H9 (cell line): ENCODE measurements at regions not wholly inside any gene's neighbourhood (a gene's known extent, or its start where the extent isn't known, plus 50 kb on each side); places are given as distances from the start of the nearest gene placed in this dataset.
A peak's percentile ranks its signal among the peaks of the same experiment; 100 is the strongest.

ENCODE experiments used
- DNase-seq: peaks from one replicate; pipeline ENCODE4 v3.0.0-alpha.2; 2017
- H2AFZ ChIP-seq: one replicate; pipeline ENCODE4 v1.6.1; 2013; ENCODE audit warnings: mild to moderate bottlenecking, low read length, control low read depth, moderate library complexity
- H2AK5ac ChIP-seq: 2 replicates; pipeline ENCODE4 v1.6.1; 2013; ENCODE audit warnings: low read length, control low read depth, mixed read lengths; ENCODE audit not compliant: insufficient read length
- H2BK120ac ChIP-seq: one replicate; pipeline ENCODE4 v1.6.1; 2013; ENCODE audit warnings: low read depth, mild to moderate bottlenecking, low read length, control low read depth, inconsistent platforms; ENCODE audit not compliant: poor library complexity, severe bottlenecking
- H2BK12ac ChIP-seq: 2 replicates; pipeline ENCODE4 v1.6.1; 2013; ENCODE audit warnings: low read length, control low read depth, mixed read lengths, low read depth; ENCODE audit not compliant: insufficient read length
- H2BK15ac ChIP-seq: 2 replicates; pipeline ENCODE4 v1.6.1; 2013; ENCODE audit warnings: low read depth, low read length, control low read depth
- H2BK20ac ChIP-seq: one replicate; pipeline ENCODE4 v1.6.1; 2013; ENCODE audit warnings: low read depth, mild to moderate bottlenecking, low read length, control low read depth, inconsistent platforms; ENCODE audit not compliant: poor library complexity, severe bottlenecking
- H2BK5ac ChIP-seq: 2 replicates; pipeline ENCODE4 v1.6.1; 2013; ENCODE audit warnings: low read length, control low read depth, mixed read lengths; ENCODE audit not compliant: insufficient read length
- H3K14ac ChIP-seq: 2 replicates; pipeline ENCODE4 v1.6.1; 2013; ENCODE audit warnings: low read length, control low read depth; ENCODE audit not compliant: insufficient read depth
- H3K18ac ChIP-seq: 2 replicates; pipeline ENCODE4 v1.6.1; 2013; ENCODE audit warnings: low read depth, mild to moderate bottlenecking, mixed read lengths, low read length, control low read depth; ENCODE audit not compliant: insufficient read length
- H3K23ac ChIP-seq: 2 replicates; pipeline ENCODE4 v1.6.1; 2013; ENCODE audit warnings: low read length, control low read depth, mixed read lengths, low read depth; ENCODE audit not compliant: insufficient read length
- H3K23me2 ChIP-seq: 2 replicates; pipeline ENCODE4 v1.6.1; 2013; ENCODE audit warnings: low read depth, mild to moderate bottlenecking, mixed read lengths, low read length, control low read depth; ENCODE audit not compliant: insufficient read length, poor library complexity, severe bottlenecking
- H3K27ac ChIP-seq: 2 replicates; pipeline ENCODE4 v1.5.1; 2013; ENCODE audit warnings: low read length, control low read depth, mixed read lengths, low read depth; ENCODE audit not compliant: insufficient read length
- H3K27me3 ChIP-seq: 2 replicates; pipeline ENCODE4 v1.6.1; 2013; ENCODE audit warnings: low read length, control low read depth, inconsistent platforms; ENCODE audit not compliant: insufficient read depth
- H3K4ac ChIP-seq: 2 replicates; pipeline ENCODE4 v1.6.1; 2013; ENCODE audit warnings: low read depth, mild to moderate bottlenecking, control low read depth, inconsistent platforms, low read length, moderate library complexity
- H3K4me1 ChIP-seq: 2 replicates; pipeline ENCODE4 v1.6.1; 2013; ENCODE audit warnings: low read length, control low read depth, inconsistent platforms; ENCODE audit not compliant: insufficient read depth
- H3K4me2 ChIP-seq: 2 replicates; pipeline ENCODE4 v1.6.1; 2013; ENCODE audit warnings: low read length, control low read depth, mixed read lengths; ENCODE audit not compliant: insufficient read length, insufficient read depth
- H3K56ac ChIP-seq: 2 replicates; pipeline ENCODE4 v1.6.1; 2013; ENCODE audit warnings: low read depth, mild to moderate bottlenecking, mixed read lengths, low read length, control low read depth; ENCODE audit not compliant: insufficient read length
- H3K79me1 ChIP-seq: 2 replicates; pipeline ENCODE4 v1.6.1; 2013; ENCODE audit warnings: low read depth, mild to moderate bottlenecking, moderate library complexity, low read length, control low read depth, inconsistent platforms; ENCODE audit not compliant: insufficient read depth, poor library complexity, severe bottlenecking
- H3K79me2 ChIP-seq: 2 replicates; pipeline ENCODE4 v1.6.1; 2013; ENCODE audit warnings: low read length, control low read depth, inconsistent platforms; ENCODE audit not compliant: insufficient read depth
- H3K9ac ChIP-seq: 2 replicates; pipeline ENCODE4 v1.6.1; 2013; ENCODE audit warnings: low read length, control low read depth, mixed read lengths; ENCODE audit not compliant: insufficient read length; ENCODE audit errors: extremely low read depth
- H3K9me3 ChIP-seq: one replicate; pipeline ENCODE4 v1.6.1; 2013; ENCODE audit warnings: low read depth, low read length, inconsistent platforms; ENCODE audit not compliant: control insufficient read depth
- H3T11ph ChIP-seq: one replicate; pipeline ENCODE4 v1.6.1; 2013; ENCODE audit warnings: mild to moderate bottlenecking, low read length, control low read depth, inconsistent platforms
- H4K20me1 ChIP-seq: one replicate; pipeline ENCODE4 v1.6.1; 2013; ENCODE audit not compliant: control insufficient read depth, insufficient read length, insufficient read depth
- H4K5ac ChIP-seq: 2 replicates; pipeline ENCODE4 v1.6.1; 2013; ENCODE audit warnings: low read depth, mild to moderate bottlenecking, mixed read lengths, low read length, control low read depth; ENCODE audit not compliant: insufficient read length
- H4K8ac ChIP-seq: replicated peaks from 2 replicates; pipeline ENCODE4 v1.6.1; 2013; ENCODE audit warnings: low read length, control low read depth, mixed read lengths, low read depth; ENCODE audit not compliant: insufficient read length
- H4K91ac ChIP-seq: 2 replicates; pipeline ENCODE4 v1.6.1; 2013; ENCODE audit warnings: low read depth, mild to moderate bottlenecking, moderate library complexity, mixed read lengths, low read length, control low read depth; ENCODE audit not compliant: insufficient read length
- H3K27ac Mint-ChIP-seq, 3 experiments: 2 replicates in 2 of 3; 3 replicates in 1 of 3; pipeline ENCODE4 v1.8.0; 2020 to 2021; ENCODE audit warnings: mixed read lengths in 3 of 3, mild to moderate bottlenecking in 1 of 3, moderate library complexity in 1 of 3
- H3K27me3 Mint-ChIP-seq: 2 replicates; pipeline ENCODE4 v1.8.0; 2021; ENCODE audit warnings: low read depth, mild to moderate bottlenecking, moderate library complexity, mixed read lengths
- H3K36me3 Mint-ChIP-seq, 3 experiments: 2 replicates in 2 of 3; 3 replicates in 1 of 3; pipeline ENCODE4 v1.8.0; 2020 to 2021; ENCODE audit warnings: low read depth in 3 of 3, mixed read lengths in 3 of 3; ENCODE audit not compliant: insufficient read depth in 1 of 3
- H3K4me1 Mint-ChIP-seq, 2 experiments: 2 replicates each; pipeline ENCODE4 v1.8.0; 2020; ENCODE audit warnings: mixed read lengths in 2 of 2
- H3K4me3 Mint-ChIP-seq, 2 experiments: 2 replicates in 1 of 2; 3 replicates in 1 of 2; pipeline ENCODE4 v1.8.0; 2020 to 2021; ENCODE audit warnings: mild to moderate bottlenecking in 2 of 2, mixed read lengths in 2 of 2, moderate library complexity in 1 of 2
- H3K9me3 Mint-ChIP-seq, 2 experiments: 2 replicates in 1 of 2; 3 replicates in 1 of 2; pipeline ENCODE4 v1.8.0; 2020; ENCODE audit warnings: mild to moderate bottlenecking in 2 of 2, mixed read lengths in 2 of 2, moderate library complexity in 1 of 2
- WGBS: extraction: QIAGEN DNeasy Blood & Tissue Kit; methylation state at CpG from one replicate; pipeline ENCODE4 v1.1.7; 2013; ENCODE audit warnings: missing lambda C conversion rate, low lambda C conversion rate, mixed read lengths; ENCODE audit not compliant: insufficient read length; ENCODE audit errors: extremely low coverage; 5-methylcytosine and 5-hydroxymethylcytosine counted together
- TF ChIP-seq, protein P1 (sequence below): fragments of 200-600 bp; sonication (generic); conservative IDR thresholded peaks from 3 replicates; pipeline ENCODE4 v1.8.0; 2021; ENCODE audit warnings: antibody characterized with exemption, mild to moderate bottlenecking

GRCh38 chr19:32041681-32042292 is 303.6 kb upstream of the ZNF507 start:
- H3K4me3 Mint-ChIP-seq = peak overlapping the region; percentile 64 to 79
- peak overlapping the region; percentile 74 for H3K4me2 ChIP-seq

More at GRCh38 chr19:32041681-32042292, 303.6 kb upstream of the ZNF507 start:
- Histone ChIP-seq H4K20me1 (no peaks in the 10 kb centered on the region), H4K8ac (no peak overlapping the region), H3K9me3 (no peaks in the 10 kb centered on the region), H2AFZ (peak overlapping the region; percentile 86), H3K23ac (no peak overlapping the region), H3K79me2 (no peaks in the 10 kb centered on the region), H2BK120ac (no peak overlapping the region), H3K27ac (no peak overlapping the region), H4K91ac (no peak overlapping the region), H3T11ph (no peak overlapping the region), H2AK5ac (no peak overlapping the region), H2BK20ac (no peak overlapping the region), H2BK5ac (no peak overlapping the region), H4K5ac (no peak overlapping the region), H3K18ac (no peak overlapping the region), H3K23me2 (peaks cover 4% of the 10 kb centered on the region), H3K27me3 (no peaks in the 10 kb centered on the region), H3K4me1 (no peaks in the 10 kb centered on the region), H2BK12ac (no peak overlapping the region), H3K4ac (no peak overlapping the region), H3K56ac (no peak overlapping the region), H3K9ac (no peak overlapping the region), H2BK15ac (no peak overlapping the region), H3K79me1 (no peaks in the 10 kb centered on the region), H3K14ac (no peak overlapping the region)
- TF ChIP-seq, protein P1, sequence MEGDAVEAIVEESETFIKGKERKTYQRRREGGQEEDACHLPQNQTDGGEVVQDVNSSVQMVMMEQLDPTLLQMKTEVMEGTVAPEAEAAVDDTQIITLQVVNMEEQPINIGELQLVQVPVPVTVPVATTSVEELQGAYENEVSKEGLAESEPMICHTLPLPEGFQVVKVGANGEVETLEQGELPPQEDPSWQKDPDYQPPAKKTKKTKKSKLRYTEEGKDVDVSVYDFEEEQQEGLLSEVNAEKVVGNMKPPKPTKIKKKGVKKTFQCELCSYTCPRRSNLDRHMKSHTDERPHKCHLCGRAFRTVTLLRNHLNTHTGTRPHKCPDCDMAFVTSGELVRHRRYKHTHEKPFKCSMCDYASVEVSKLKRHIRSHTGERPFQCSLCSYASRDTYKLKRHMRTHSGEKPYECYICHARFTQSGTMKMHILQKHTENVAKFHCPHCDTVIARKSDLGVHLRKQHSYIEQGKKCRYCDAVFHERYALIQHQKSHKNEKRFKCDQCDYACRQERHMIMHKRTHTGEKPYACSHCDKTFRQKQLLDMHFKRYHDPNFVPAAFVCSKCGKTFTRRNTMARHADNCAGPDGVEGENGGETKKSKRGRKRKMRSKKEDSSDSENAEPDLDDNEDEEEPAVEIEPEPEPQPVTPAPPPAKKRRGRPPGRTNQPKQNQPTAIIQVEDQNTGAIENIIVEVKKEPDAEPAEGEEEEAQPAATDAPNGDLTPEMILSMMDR = peak; percentile 97
- peaks cover 8 to 19% of the 10 kb centered on the region in 2 experiments for H3K4me1 Mint-ChIP-seq
- WGBS = no CpG with 5 or more reads among the region's 23 CpGs
- H3K27me3 Mint-ChIP-seq = peaks cover 21% of the 10 kb centered on the region
- peak; percentile 43 for DNase-seq
- H3K36me3 Mint-ChIP-seq = no peaks in the 10 kb centered on the region
- no peaks in the 10 kb centered on the region for H3K9me3 Mint-ChIP-seq
- H3K27ac Mint-ChIP-seq = no peak overlapping the region
